H9 (cell line): ENCODE measurements at regions not wholly inside any gene's neighbourhood (a gene's known extent, or its start where the extent isn't known, plus 50 kb on each side); places are given as distances from the start of the nearest gene placed in this dataset.

Experiments
- DNase-seq: peaks from one replicate; pipeline ENCODE4 v3.0.0-alpha.2; 2017
- H2AFZ ChIP-seq: one replicate; pipeline ENCODE4 v1.6.1; 2013; ENCODE audit warnings: mild to moderate bottlenecking, low read length, control low read depth, moderate library complexity
- H2AK5ac ChIP-seq: 2 replicates; pipeline ENCODE4 v1.6.1; 2013; ENCODE audit warnings: low read length, control low read depth, mixed read lengths; ENCODE audit not compliant: insufficient read length
- H2BK120ac ChIP-seq: one replicate; pipeline ENCODE4 v1.6.1; 2013; ENCODE audit warnings: low read depth, mild to moderate bottlenecking, low read length, control low read depth, inconsistent platforms; ENCODE audit not compliant: poor library complexity, severe bottlenecking
- H2BK12ac ChIP-seq: 2 replicates; pipeline ENCODE4 v1.6.1; 2013; ENCODE audit warnings: low read length, control low read depth, mixed read lengths, low read depth; ENCODE audit not compliant: insufficient read length
- H2BK15ac ChIP-seq: 2 replicates; pipeline ENCODE4 v1.6.1; 2013; ENCODE audit warnings: low read depth, low read length, control low read depth
- H2BK20ac ChIP-seq: one replicate; pipeline ENCODE4 v1.6.1; 2013; ENCODE audit warnings: low read depth, mild to moderate bottlenecking, low read length, control low read depth, inconsistent platforms; ENCODE audit not compliant: poor library complexity, severe bottlenecking
- H2BK5ac ChIP-seq: 2 replicates; pipeline ENCODE4 v1.6.1; 2013; ENCODE audit warnings: low read length, control low read depth, mixed read lengths; ENCODE audit not compliant: insufficient read length
- H3K14ac ChIP-seq: 2 replicates; pipeline ENCODE4 v1.6.1; 2013; ENCODE audit warnings: low read length, control low read depth; ENCODE audit not compliant: insufficient read depth
- H3K18ac ChIP-seq: 2 replicates; pipeline ENCODE4 v1.6.1; 2013; ENCODE audit warnings: low read depth, mild to moderate bottlenecking, mixed read lengths, low read length, control low read depth; ENCODE audit not compliant: insufficient read length
- H3K23ac ChIP-seq: 2 replicates; pipeline ENCODE4 v1.6.1; 2013; ENCODE audit warnings: low read length, control low read depth, mixed read lengths, low read depth; ENCODE audit not compliant: insufficient read length
- H3K23me2 ChIP-seq: 2 replicates; pipeline ENCODE4 v1.6.1; 2013; ENCODE audit warnings: low read depth, mild to moderate bottlenecking, mixed read lengths, low read length, control low read depth; ENCODE audit not compliant: insufficient read length, poor library complexity, severe bottlenecking
- H3K27ac ChIP-seq: 2 replicates; pipeline ENCODE4 v1.5.1; 2013; ENCODE audit warnings: low read length, control low read depth, mixed read lengths, low read depth; ENCODE audit not compliant: insufficient read length
- H3K27me3 ChIP-seq: 2 replicates; pipeline ENCODE4 v1.6.1; 2013; ENCODE audit warnings: low read length, control low read depth, inconsistent platforms; ENCODE audit not compliant: insufficient read depth
- H3K4ac ChIP-seq: 2 replicates; pipeline ENCODE4 v1.6.1; 2013; ENCODE audit warnings: low read depth, mild to moderate bottlenecking, control low read depth, inconsistent platforms, low read length, moderate library complexity
- H3K4me1 ChIP-seq: 2 replicates; pipeline ENCODE4 v1.6.1; 2013; ENCODE audit warnings: low read length, control low read depth, inconsistent platforms; ENCODE audit not compliant: insufficient read depth
- H3K4me2 ChIP-seq: 2 replicates; pipeline ENCODE4 v1.6.1; 2013; ENCODE audit warnings: low read length, control low read depth, mixed read lengths; ENCODE audit not compliant: insufficient read length, insufficient read depth
- H3K56ac ChIP-seq: 2 replicates; pipeline ENCODE4 v1.6.1; 2013; ENCODE audit warnings: low read depth, mild to moderate bottlenecking, mixed read lengths, low read length, control low read depth; ENCODE audit not compliant: insufficient read length
- H3K79me1 ChIP-seq: 2 replicates; pipeline ENCODE4 v1.6.1; 2013; ENCODE audit warnings: low read depth, mild to moderate bottlenecking, moderate library complexity, low read length, control low read depth, inconsistent platforms; ENCODE audit not compliant: insufficient read depth, poor library complexity, severe bottlenecking
- H3K79me2 ChIP-seq: 2 replicates; pipeline ENCODE4 v1.6.1; 2013; ENCODE audit warnings: low read length, control low read depth, inconsistent platforms; ENCODE audit not compliant: insufficient read depth
- H3K9ac ChIP-seq: 2 replicates; pipeline ENCODE4 v1.6.1; 2013; ENCODE audit warnings: low read length, control low read depth, mixed read lengths; ENCODE audit not compliant: insufficient read length; ENCODE audit errors: extremely low read depth
- H3K9me3 ChIP-seq: one replicate; pipeline ENCODE4 v1.6.1; 2013; ENCODE audit warnings: low read depth, low read length, inconsistent platforms; ENCODE audit not compliant: control insufficient read depth
- H3T11ph ChIP-seq: one replicate; pipeline ENCODE4 v1.6.1; 2013; ENCODE audit warnings: mild to moderate bottlenecking, low read length, control low read depth, inconsistent platforms
- H4K20me1 ChIP-seq: one replicate; pipeline ENCODE4 v1.6.1; 2013; ENCODE audit not compliant: control insufficient read depth, insufficient read length, insufficient read depth
- H4K5ac ChIP-seq: 2 replicates; pipeline ENCODE4 v1.6.1; 2013; ENCODE audit warnings: low read depth, mild to moderate bottlenecking, mixed read lengths, low read length, control low read depth; ENCODE audit not compliant: insufficient read length
- H4K8ac ChIP-seq: replicated peaks from 2 replicates; pipeline ENCODE4 v1.6.1; 2013; ENCODE audit warnings: low read length, control low read depth, mixed read lengths, low read depth; ENCODE audit not compliant: insufficient read length
- H4K91ac ChIP-seq: 2 replicates; pipeline ENCODE4 v1.6.1; 2013; ENCODE audit warnings: low read depth, mild to moderate bottlenecking, moderate library complexity, mixed read lengths, low read length, control low read depth; ENCODE audit not compliant: insufficient read length
- H3K27ac Mint-ChIP-seq, 3 experiments: 2 replicates in 2 of 3; 3 replicates in 1 of 3; pipeline ENCODE4 v1.8.0; 2020 to 2021; ENCODE audit warnings: mixed read lengths in 3 of 3, mild to moderate bottlenecking in 1 of 3, moderate library complexity in 1 of 3
- H3K27me3 Mint-ChIP-seq: 2 replicates; pipeline ENCODE4 v1.8.0; 2021; ENCODE audit warnings: low read depth, mild to moderate bottlenecking, moderate library complexity, mixed read lengths
- H3K36me3 Mint-ChIP-seq, 3 experiments: 2 replicates in 2 of 3; 3 replicates in 1 of 3; pipeline ENCODE4 v1.8.0; 2020 to 2021; ENCODE audit warnings: low read depth in 3 of 3, mixed read lengths in 3 of 3; ENCODE audit not compliant: insufficient read depth in 1 of 3
- H3K4me1 Mint-ChIP-seq, 2 experiments: 2 replicates each; pipeline ENCODE4 v1.8.0; 2020; ENCODE audit warnings: mixed read lengths in 2 of 2
- H3K4me3 Mint-ChIP-seq, 2 experiments: 2 replicates in 1 of 2; 3 replicates in 1 of 2; pipeline ENCODE4 v1.8.0; 2020 to 2021; ENCODE audit warnings: mild to moderate bottlenecking in 2 of 2, mixed read lengths in 2 of 2, moderate library complexity in 1 of 2
- H3K9me3 Mint-ChIP-seq, 2 experiments: 2 replicates in 1 of 2; 3 replicates in 1 of 2; pipeline ENCODE4 v1.8.0; 2020; ENCODE audit warnings: mild to moderate bottlenecking in 2 of 2, mixed read lengths in 2 of 2, moderate library complexity in 1 of 2
- WGBS: extraction: QIAGEN DNeasy Blood & Tissue Kit; methylation state at CpG from one replicate; pipeline ENCODE4 v1.1.7; 2013; ENCODE audit warnings: missing lambda C conversion rate, low lambda C conversion rate, mixed read lengths; ENCODE audit not compliant: insufficient read length; ENCODE audit errors: extremely low coverage; 5-methylcytosine and 5-hydroxymethylcytosine counted together
- TF ChIP-seq, protein P1 (sequence below): fragments of 200-600 bp; sonication (generic); conservative IDR thresholded peaks from 3 replicates; pipeline ENCODE4 v1.8.0; 2021; ENCODE audit warnings: antibody characterized with exemption, mild to moderate bottlenecking

DNA sequence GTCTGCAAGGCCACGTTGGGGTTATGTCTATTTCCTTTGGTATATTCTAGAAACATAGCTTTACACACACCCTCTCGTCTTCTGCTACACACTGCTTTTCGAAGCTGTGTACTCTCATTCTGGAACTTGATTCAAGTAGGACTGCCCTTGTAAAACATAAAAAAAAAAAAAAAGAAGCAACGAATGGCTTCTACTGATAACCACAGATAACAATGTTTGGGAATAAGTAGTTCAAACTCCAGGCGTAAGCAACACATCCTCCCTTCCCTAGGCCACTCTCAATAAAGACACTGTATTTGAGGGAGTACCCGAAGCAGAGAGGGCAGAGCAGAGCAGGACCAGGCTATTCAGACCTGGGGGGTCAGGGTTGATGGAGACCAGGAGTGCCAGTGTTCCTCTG is 496.7 kb downstream of the MATN1 start:
- no peaks in the 10 kb centered on the region for H3K79me2 ChIP-seq
- WGBS: no CpG with 5 or more reads among the region's 6 CpGs
- no peak overlapping the region for H3K9ac ChIP-seq
- Mint-ChIP-seq H3K36me3 (no peaks in the 10 kb centered on the region), H3K4me1 (no peaks in the 10 kb centered on the region), H3K27me3 (peaks cover 3% of the 10 kb centered on the region; the same call in 1 of the 2 replicates), H3K27ac (no peak overlapping the region), H3K4me3 (no peak overlapping the region), H3K9me3 (no peaks in the 10 kb centered on the region; a peak in 1 of 5 replicates)
- H2BK12ac ChIP-seq: no peak overlapping the region
- H2BK20ac ChIP-seq: no peak overlapping the region
- no peak for DNase-seq
- H4K8ac ChIP-seq: no peak overlapping the region
- no peak overlapping the region for H3K18ac ChIP-seq
- H3K4me2 ChIP-seq: no peak overlapping the region
- H2BK5ac ChIP-seq: no peak overlapping the region
- no peak overlapping the region for H2AK5ac ChIP-seq
- no peak overlapping the region for H3T11ph ChIP-seq
- H3K4me1 ChIP-seq: no peaks in the 10 kb centered on the region
- H3K14ac ChIP-seq: no peak overlapping the region
- no peaks in the 10 kb centered on the region for H3K23me2 ChIP-seq
- no peaks in the 10 kb centered on the region for H3K9me3 ChIP-seq
- no peaks in the 10 kb centered on the region for H3K79me1 ChIP-seq
- H3K27me3 ChIP-seq: no peaks in the 10 kb centered on the region
- no peak overlapping the region for H3K56ac ChIP-seq
- TF ChIP-seq, protein P1, sequence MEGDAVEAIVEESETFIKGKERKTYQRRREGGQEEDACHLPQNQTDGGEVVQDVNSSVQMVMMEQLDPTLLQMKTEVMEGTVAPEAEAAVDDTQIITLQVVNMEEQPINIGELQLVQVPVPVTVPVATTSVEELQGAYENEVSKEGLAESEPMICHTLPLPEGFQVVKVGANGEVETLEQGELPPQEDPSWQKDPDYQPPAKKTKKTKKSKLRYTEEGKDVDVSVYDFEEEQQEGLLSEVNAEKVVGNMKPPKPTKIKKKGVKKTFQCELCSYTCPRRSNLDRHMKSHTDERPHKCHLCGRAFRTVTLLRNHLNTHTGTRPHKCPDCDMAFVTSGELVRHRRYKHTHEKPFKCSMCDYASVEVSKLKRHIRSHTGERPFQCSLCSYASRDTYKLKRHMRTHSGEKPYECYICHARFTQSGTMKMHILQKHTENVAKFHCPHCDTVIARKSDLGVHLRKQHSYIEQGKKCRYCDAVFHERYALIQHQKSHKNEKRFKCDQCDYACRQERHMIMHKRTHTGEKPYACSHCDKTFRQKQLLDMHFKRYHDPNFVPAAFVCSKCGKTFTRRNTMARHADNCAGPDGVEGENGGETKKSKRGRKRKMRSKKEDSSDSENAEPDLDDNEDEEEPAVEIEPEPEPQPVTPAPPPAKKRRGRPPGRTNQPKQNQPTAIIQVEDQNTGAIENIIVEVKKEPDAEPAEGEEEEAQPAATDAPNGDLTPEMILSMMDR: no peak
- no peak overlapping the region for H3K27ac ChIP-seq
- no peaks in the 10 kb centered on the region for H4K20me1 ChIP-seq
- no peak overlapping the region for H2BK120ac ChIP-seq
- H4K91ac ChIP-seq: no peak overlapping the region
- no peak overlapping the region for H4K5ac ChIP-seq
- H3K4ac ChIP-seq: no peak overlapping the region
- H3K23ac ChIP-seq: no peak overlapping the region
- no peak overlapping the region for H2AFZ ChIP-seq
- no peak overlapping the region for H2BK15ac ChIP-seq
